ENCODE measurements at regions not wholly inside any gene's neighbourhood (a gene's known extent, or its start where the extent isn't known, plus 50 kb on each side); places are given as distances from the start of the nearest gene placed in this dataset.

DNA sequence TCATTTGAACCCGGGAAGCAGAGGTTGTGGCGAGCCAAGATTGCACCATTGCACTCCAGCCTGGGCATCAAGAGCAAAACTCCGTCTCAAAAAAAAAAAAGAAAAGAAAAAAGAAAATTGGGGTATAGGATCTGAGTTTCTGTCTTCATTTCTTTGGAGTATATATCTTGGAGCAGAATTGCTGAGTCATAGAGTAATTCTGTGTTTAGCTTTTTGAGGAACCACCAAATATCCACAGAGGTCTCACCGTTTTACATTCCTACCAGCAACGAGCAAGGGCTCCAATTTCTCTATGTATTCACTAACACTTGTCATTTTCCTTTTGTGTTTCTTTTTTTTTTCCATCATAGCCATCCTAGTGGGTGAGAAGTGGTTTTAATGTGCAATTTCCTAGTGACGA lies 87.6 kb upstream of the TEX51 start:
- TF ChIP-seq, protein P1, sequence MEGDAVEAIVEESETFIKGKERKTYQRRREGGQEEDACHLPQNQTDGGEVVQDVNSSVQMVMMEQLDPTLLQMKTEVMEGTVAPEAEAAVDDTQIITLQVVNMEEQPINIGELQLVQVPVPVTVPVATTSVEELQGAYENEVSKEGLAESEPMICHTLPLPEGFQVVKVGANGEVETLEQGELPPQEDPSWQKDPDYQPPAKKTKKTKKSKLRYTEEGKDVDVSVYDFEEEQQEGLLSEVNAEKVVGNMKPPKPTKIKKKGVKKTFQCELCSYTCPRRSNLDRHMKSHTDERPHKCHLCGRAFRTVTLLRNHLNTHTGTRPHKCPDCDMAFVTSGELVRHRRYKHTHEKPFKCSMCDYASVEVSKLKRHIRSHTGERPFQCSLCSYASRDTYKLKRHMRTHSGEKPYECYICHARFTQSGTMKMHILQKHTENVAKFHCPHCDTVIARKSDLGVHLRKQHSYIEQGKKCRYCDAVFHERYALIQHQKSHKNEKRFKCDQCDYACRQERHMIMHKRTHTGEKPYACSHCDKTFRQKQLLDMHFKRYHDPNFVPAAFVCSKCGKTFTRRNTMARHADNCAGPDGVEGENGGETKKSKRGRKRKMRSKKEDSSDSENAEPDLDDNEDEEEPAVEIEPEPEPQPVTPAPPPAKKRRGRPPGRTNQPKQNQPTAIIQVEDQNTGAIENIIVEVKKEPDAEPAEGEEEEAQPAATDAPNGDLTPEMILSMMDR (conservative IDR thresholded peaks at IDR 0.05), result no peak
- no peak for TF ChIP-seq EZH2 (IDR thresholded peaks at IDR 0.05; ENCODE audit: low read depth)

Data from PC-9 (cell line).